ENCODE measurements at regions not wholly inside any gene's neighbourhood (a gene's known extent, or its start where the extent isn't known, plus 50 kb on each side); places are given as distances from the start of the nearest gene placed in this dataset.

DNA sequence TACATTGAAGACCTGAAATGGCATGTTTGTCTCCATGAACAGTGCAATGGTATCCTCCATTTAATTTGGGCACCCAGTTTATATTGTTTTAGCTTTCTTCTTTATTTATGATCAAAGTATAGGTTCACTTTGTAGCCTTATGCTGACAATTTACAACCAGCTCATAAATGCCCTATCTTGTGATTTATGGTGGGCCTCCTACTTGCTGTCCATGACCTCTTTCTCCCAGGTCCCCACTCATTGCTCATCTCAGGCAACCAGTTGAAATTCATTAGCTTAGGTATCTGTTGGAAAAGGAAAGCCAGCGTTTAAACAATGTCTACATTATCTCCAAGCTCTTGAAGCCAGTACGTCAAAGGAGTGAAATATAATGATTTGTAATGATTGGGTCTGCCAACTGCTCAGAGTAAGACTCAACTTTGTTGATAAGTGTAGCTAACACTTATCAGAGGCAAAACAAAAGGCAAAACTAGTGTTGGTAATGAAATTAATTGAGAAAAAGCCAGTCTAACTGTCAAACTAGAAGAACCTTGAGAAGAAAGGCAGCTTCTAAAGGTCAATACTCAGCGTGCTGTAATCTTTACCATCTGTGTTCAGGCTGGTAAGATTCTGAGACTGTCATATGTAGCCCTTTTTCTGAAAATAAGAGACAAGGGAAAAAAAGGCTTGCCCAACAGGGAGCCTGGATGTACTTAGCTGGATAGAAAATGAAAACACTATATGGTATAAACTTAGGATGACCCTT, 695.9 kb downstream of the EPHA4 start:
- no peak for DNase-seq (ENCODE audit: low read depth)

DNA sequence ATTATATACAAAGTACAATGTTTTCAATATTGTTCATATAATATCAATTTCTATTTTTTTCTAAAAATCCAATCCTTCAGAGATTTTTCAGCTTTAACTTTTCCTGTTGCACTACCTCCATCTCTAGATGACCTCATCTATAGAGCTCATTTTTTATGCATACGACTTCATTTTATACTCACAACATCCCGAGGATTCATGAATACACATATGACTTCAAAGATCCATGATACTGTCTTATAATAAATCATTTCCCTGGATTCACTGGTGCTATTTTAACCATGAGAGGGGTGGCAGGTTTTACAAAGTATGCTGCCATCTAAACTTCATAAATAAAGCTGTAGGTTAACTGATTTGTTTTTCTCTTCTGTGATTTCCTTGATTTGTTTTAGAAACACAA, 694.6 kb downstream of the EPHA4 start:
- DNase-seq (ENCODE audit: low read depth), result no peak

DNA sequence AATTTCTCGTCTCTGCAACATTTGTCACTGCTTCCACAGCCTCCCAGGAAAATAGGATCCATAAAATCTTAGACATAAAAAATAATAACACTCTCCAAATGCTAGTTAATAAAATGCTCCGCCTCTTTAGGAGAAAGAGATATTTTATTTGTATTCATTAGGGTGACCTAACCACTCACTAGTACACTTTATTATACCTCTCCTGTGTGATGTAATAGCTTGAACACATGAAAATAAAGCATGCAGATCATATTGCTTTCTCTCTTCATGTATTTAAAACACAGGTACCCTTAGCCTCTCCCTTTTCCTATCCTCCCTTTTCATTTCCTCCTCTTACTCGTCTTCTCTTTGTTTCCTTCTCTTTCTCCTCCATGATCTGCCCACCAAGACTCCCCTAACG, 694.2 kb downstream of the EPHA4 start:
- no peak for DNase-seq (ENCODE audit: low read depth)

DNA sequence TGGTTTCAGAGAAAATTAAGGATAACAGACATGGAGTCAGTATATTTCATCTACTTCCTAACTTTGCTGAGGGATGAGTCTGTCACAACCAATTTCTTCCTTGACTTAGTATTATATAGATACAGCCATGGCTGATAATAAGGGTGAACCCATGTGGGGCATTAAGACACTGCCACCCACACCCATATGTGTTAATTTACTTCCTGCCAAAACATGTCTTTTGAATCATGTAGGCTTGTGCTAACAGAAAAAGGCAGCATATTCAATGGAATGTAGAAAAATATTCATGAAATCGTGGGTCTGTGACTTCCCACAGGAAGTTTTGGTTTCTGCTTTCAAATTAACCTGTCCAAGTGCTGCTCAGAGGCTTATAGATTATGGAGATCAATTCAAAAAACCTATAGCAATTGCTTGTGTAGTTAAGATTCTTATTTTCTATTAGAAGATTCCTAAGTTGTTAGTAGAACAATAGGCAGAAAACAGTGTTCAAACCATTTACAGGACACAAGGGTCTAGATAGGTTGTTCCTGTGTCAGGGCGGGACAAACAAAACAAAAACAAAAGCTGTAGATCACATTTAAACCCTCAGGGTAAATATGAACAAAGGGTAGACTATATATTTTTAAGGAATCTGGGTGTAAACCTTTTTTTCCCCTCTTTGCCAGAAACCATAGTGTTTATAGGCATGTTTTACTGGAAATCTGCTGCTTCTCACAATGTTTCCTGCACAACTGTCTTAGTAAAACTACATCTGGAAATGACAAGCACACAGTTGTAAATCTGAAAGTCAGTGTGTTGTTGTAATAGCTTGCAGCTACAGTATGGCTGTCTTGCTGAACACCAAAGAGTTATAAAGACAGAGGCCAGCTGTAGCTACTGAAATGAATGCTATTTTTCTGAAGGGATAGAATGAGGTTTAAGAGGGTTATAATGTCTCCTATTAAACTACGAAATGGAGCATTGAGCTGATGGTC, 691.2 kb downstream of the EPHA4 start:
- DNase-seq (ENCODE audit: low read depth), result no peak

DNA sequence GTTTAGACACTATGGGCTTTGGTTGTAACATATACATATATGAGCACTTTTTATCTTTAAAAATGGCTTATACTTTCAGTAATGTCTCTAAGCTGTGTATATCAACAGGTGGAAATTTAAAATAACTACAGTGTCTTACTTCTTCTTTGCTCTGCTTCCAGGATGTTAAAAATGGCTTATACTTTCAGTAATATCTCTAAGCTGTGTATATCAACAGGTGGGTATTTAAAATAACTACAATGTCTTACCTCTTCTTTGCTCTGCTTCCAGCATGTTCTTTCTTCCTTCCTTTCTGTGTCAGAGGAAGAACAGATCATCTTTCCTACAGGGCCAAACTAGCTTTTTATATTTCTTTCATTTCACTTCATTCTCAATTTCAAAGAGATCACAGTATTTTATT, 689.6 kb downstream of the EPHA4 start:
- no peak for DNase-seq (ENCODE audit: low read depth)

DNA sequence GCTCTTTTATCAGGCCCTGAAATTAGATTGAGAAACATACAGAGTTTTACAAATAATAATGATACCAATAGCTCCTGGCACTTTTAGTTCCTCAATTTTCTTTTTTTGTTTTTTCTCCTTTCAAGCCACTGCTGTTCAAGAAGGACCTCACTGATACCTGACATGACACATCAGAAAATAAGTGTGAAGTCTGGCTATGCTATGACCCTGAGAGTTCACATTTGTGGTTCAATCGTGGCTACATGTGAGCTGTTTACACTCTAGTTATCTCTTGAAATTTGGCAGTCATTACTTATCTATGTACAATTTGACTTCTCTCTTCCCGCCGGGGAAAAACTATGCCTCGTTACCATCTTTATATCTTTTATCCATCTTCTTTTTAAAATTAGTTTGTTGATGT, 686.5 kb downstream of the EPHA4 start:
- DNase-seq (ENCODE audit: low read depth), result no peak

DNA sequence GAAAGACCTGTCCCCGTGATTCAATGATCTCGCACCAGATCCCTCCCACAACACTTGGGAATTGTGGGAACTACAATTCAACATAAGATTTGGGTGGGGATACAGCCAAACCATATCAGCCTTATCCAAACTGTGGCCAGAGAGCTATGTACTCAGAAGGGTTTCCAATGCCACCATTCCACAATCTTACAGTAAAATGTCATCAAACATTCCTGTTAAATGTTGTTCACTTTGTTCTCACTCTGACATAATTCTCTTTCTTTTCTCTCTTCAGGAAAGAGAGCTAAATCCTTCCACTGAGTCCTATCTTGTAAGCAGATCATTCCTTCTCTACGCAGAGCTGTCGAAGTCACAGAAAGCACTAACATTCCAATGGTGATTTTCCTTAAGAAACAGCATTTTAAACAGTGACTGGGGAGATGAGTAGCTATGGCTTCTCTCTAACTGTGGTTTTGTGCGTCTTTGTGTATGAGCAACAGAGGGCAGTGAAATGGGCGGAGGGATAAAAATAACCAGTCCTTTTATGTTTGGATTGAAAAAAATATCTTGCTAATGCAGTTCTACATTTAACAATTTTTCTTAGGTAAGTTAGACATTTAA, 684.7 kb downstream of the EPHA4 start:
- no peak for DNase-seq (ENCODE audit: low read depth)

DNA sequence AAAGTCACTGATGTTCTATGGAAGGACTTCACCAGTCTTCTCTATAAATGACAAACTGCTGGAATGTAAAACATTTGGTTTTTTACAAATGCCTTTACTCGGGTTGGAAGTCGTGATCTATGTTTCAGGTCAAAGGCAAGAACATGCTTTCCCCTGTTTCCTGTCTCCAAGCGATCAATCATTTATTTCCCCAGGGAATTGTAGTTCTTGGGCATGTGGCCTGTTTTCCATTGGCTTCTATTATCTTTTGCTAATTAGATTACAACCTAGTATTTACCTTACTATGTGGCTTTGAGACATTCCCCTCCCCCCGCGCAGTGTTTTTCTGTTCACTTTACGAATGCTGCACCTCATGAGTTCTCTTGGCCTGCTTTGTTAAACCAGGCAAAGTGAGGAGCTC, 684.2 kb downstream of the EPHA4 start:
- no peak for DNase-seq (ENCODE audit: low read depth)

DNA sequence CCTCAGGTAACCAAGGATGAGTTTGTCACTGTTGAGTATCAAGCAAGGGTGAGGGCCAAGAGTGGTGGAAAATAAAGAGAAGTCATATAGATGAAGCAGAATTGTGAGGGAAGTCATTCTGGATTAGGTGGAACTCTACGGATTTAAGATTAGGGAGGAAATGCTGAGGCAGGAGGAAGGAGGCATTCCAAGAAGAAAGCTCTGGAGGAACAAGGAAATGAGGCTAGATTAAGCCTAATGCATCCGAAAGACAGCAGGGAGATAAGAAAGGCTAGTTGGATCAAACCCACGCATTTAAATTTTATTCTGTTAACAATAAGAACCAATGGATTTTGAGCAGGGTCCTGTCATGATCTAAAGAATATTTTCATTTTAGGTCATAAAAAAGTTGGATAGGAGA, 681.2 kb downstream of the EPHA4 start:
- no peak for DNase-seq (ENCODE audit: low read depth)

DNA sequence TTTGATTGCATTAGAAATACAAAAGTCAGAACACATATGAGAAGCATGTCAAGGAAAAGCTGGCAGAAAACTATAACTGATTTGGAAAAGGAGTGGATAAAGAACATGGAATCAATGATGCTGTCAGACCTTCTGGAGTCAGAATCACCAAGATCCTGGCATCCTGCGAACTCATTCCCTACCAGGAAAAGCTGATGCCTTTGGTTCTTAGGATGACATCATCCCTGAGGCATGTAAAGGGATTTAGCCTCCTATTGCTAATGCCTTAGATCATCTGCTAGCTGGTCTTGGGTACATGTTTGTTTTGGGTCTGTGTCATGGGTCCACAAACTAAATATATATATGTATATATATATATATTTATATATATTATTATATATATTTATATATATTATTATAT, 680.7 kb downstream of the EPHA4 start:
- peak; percentile 13 for DNase-seq (ENCODE audit: low read depth)

DNA sequence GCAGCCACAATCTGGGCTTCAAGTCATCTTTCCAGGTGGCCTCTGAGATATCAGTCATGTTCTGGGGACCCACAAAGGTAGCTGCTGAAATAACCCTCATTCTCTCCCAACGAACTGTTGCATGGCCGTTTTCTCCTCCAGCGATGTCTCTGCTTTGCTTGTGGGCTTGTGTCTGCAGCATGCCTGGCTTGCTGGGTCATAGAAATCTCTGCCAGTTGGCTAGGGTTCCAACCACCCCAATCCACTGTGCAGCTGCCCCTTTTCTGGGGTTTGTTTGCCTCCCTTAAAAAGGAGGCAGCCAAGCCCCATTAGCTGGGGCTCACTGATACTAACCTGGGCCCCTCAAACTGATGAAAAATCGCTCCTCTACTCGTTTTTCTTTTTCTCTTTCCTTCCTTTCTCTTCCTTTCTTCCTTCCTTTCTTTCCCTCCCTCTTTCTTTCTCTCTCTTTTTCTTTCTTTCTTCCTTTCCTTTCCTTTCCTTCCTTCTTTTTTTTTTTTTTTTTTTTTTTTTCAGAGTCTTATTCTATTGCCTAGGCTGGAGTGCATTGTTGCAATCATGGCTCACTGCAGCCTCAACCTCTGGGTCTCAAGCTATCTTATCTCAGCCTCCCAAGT, 680.0 kb downstream of the EPHA4 start:
- DNase-seq (ENCODE audit: low read depth), result no peak

DNA sequence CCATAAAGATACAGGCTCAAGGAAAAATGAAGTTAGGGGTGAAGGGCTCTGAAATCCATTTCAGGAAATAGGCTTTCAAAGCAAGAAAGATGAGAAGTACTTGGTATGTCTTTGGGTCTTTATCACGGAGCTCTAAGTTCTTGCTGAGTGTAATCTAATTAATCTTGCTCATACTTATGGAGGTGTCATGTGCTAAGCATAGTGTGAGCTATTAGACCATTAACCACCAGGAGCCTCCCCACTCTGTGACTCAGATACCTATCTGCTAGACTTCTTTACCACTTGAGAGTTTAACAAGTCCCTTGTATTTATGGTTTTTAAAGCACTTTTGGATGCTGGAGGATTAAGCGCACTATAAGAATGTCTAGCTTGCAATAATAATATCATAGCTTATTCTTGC, 678.7 kb downstream of the EPHA4 start:
- no peak for DNase-seq (ENCODE audit: low read depth)

DNA sequence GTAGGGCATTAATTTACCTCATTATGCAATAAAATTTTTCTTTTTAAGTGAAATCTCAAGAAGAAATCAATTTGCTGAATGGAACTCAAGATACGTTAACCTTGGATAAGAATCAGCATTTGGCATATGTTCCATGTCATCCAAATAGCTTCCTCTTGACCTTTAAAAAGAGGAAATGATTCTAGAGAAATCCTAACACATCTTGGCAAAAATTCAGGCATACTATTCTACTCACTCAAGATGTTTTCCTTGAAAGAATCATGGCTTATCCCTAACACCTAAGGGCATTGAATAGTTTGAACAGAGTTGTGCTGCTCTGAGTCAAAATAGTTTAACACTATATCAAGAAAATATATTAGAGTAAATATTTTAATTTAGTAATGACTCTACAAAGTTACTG, 678.0 kb downstream of the EPHA4 start:
- no peak for DNase-seq (ENCODE audit: low read depth)

DNA sequence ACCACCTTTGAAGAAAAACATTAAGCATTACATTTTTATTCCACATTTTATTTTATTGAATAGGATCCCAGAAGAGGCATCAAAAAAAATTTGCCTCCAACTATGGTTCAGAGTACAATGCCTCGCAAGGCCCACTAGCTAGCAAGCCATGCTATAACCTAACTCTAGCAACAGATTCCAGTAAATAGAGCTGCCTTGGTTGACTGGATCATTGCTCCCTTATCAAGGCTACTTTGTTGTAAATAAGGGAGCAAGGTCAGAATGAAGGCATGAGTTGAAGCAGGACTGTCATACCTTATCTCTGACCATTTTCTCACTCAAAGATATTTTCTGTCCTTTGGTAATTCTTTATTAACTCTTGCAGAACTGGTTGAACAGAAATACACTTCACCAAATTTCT, 672.6 kb downstream of the EPHA4 start:
- DNase-seq (ENCODE audit: low read depth), result no peak

DNA sequence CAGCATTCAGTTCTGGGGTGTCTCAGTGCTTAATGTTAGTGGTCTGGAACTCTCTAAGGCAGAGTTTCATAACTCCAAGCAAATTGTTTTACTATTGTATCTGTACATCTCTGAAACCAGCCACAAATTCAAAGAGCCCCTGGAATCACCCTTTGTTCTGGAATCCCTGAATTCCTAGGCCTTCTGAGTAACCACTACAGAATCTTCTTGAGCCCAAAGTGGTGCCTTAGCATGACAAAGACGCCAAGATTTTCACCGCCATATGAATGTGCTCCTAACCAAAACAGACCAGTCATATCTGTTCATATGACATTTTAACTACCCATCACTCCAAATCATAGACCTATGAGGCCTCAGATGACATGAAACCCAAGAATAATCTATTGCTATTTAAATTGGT, 668.1 kb downstream of the EPHA4 start:
- DNase-seq (ENCODE audit: low read depth), result no peak

DNA sequence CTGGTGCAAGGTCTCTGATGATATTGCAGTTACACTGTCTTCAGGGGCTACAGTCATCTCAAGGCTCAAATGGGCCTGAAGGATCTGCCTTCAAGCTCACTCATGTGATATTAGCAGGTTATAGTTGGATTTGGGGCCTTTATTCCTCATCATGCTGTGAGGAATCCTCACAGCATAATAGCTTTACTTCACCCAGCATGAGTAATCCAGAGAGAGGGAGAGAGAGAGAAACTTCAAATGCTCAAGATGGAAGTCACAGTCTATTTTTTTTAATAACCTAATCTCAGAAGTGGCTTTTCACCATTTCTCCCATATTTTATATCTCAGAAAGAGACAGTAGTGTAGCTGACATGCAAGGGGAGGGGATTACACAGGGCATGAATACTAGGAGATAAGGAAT, 658.7 kb downstream of the EPHA4 start:
- DNase-seq (ENCODE audit: low read depth), result no peak

DNA sequence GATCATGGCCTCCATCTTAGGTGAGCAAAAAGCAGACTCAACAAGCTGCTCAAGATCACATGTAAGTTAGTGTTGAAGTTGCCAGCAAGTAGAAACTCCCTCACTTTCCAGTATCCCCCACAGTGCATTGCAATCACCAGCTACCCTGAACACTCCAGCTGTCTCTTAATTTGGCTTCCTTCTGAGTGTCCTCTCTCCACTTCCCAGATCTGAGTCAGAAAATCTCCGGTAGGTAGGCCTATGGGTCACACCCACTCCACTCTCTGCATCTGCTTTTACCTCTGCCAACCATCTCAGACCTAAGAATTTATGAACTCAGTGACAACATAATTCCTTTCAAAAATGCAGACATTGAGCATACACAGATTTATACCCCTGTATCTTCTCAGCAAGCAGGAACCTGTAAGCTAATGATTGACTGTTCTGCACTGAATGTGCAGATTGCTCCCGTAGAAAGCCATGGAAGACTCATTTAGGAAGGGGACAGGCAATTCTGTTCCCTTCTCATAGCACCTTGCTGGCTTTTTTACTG, 656.9 kb downstream of the EPHA4 start:
- no peak for DNase-seq (ENCODE audit: low read depth)

DNA sequence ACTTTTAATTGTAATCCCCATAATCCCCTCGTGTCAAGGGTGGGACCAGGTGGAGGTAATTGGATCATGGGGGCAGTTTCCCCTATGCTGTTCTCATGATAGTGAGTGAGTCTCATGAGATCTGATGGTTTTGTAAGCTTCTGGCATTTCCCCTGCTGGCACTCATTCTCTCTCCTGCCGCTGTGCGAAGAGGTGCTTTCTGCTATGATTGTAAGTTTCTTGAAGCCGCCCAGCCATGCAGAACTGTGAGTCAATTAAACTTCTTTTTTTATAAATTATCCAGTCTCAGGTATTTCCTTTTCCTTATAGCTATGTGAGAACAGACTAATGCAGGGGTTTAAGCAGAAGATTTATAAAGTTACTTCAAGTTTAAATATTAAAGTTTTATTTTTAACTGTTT, 655.2 kb downstream of the EPHA4 start:
- DNase-seq (ENCODE audit: low read depth), result no peak

DNA sequence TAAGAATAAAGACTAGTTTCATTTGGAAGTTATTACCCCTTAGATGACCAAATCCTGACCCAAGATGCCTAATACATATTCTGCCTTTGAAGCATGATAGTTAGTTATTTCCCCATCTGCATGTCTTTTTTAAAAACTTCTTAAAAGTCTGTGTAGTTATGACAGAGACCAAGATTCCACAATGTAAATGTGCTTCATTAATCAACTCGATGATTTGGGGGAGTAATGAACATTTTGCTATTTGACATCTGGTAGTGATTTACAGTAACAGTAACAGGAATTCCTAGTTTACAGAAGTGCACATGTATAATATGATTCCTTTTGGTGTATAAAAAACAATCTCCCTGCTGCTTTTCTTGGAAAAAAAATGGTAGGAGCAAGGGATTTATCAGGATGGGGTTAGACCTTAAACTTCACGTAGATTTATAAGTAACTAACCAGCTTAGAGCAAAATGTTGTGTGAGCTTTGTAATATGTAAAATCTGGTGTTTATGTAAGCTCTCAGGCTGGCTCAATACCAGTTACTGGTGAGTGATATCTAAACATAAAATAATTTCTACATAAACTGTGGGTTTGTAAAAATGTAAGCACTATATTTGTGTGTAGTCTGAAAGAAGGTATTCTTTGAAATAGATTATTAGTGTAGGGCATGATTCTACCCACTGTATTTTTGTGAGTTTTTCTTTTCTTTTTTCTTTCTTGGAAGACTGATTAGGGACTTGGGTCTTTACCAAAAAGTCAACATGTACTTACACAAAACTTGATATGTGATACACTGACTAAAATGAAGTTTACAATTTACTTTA, 641.6 kb downstream of the EPHA4 start:
- DNase-seq (ENCODE audit: low read depth), result peak; percentile 26

DNA sequence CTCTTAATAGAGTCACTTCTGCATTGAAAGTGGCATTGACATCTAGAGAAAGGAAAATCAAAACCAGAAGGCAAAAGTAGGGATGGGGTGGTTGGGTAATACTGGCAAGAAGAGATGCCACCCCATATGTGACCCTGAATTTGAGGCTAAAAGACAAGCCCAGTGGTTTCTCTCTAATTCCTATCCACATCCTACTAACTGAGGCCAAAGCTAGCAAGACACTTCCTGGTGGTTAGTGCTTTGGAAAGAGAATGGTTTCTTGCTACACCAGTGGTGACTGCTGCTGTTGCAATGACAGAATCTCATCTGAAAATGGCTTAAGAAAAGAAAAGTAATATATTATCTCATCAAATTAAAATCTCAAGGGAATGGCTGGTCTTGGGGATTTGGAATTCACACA, 640.6 kb downstream of the EPHA4 start:
- peak; percentile 52 for DNase-seq (ENCODE audit: low read depth)

DNA sequence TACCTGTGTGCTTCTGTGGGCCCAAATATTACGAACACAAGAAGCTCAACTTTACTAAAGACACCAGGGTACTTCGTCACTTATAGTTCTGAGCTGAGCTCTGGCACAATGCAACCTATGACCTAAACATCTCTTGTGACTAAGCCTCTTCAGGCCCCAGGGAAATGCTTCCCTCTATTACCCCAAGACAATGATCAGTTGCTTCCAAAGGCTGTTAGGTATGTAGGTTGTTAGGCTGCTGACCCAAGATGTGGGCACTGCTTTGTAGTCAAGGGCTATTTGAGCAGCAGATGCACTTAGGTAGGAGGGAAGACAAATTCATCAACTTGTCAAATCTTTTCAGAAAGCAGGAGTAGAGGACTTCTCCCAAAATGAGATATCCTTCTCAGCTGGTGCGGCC, 640.1 kb downstream of the EPHA4 start:
- DNase-seq (ENCODE audit: low read depth), result no peak
